ENCODE measurements at regions not wholly inside any gene's neighbourhood (a gene's known extent, or its start where the extent isn't known, plus 50 kb on each side); places are given as distances from the start of the nearest gene placed in this dataset.
"Not testable (repeated sequence)": the region's sequence is repeated elsewhere in the genome, so short reads cannot be mapped to it uniquely, and the experiment has no call there.

- no peak for DNase-seq (ENCODE audit: low spot score)
These were observed 69.1 kb upstream of the EP300 start for GRCh38 chr22:41023299-41023623.

GRCh38 chr22:41028841-41029240 lies 63.6 kb upstream of the EP300 start:
- DNase-seq (ENCODE audit: low spot score) = peak; percentile 80

- DNase-seq (ENCODE audit: low spot score) = peak; percentile 53
These were observed 61.5 kb upstream of the EP300 start for GRCh38 chr22:41030891-41031290.

- DNase-seq (ENCODE audit: low spot score) = no peak
These were observed 57.7 kb upstream of the EP300 start for GRCh38 chr22:41034706-41035105.

GRCh38 chr22:41036924-41037323 lies 55.5 kb upstream of the EP300 start:
- no peak for DNase-seq (ENCODE audit: low spot score)

GRCh38 chr22:41038732-41039131 lies 53.7 kb upstream of the EP300 start:
- no peak for DNase-seq (ENCODE audit: low spot score)

- DNase-seq (ENCODE audit: low spot score) = not testable (repeated sequence)
These were observed 52.8 kb upstream of the EP300 start for GRCh38 chr22:41039641-41040040.

GRCh38 chr22:41040483-41040882 lies 51.9 kb upstream of the EP300 start:
- DNase-seq (ENCODE audit: low spot score) = no peak

GRCh38 chr22:41041532-41041931 lies 50.9 kb upstream of the EP300 start:
- no peak for DNase-seq (ENCODE audit: low spot score)
